GM18499 (cell line): ENCODE measurements at regions not wholly inside any gene's neighbourhood (a gene's known extent, or its start where the extent isn't known, plus 50 kb on each side); places are given as distances from the start of the nearest gene placed in this dataset.
"Not testable (repeated sequence)": the region's sequence is repeated elsewhere in the genome, so short reads cannot be mapped to it uniquely, and the experiment has no call there.

Experiments used
- ATAC-seq: cut with Tn5 transposase; IDR thresholded peaks from one replicate; pipeline ENCODE4 v1.9.1; 2021; ENCODE audit warnings: moderate number of reproducible peaks; ENCODE audit not compliant: insufficient read depth, unreplicated experiment

DNA sequence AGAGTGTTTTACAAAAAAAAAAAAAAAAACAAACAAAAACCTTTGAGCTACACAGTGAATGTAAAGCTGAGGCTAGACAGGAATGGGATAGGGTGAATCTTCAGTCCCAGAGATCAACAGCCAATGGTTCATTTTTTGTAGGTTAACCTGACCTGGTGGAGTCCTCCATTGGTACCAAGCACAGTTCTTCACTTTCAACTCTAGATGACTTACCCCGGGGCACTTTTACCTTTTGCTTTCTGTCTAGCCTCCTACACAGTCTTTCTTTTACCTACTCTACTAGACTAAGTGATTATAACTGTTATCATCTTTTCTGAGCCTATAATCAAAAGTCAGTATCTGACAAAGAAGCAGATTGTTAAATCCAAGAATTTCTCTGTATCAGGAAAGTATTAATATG, 50.9 kb downstream of the ANXA2R start:
- ATAC-seq = no peak

- ATAC-seq = no peak
These were observed 51.6 kb downstream of the ANXA2R start for GRCh38 chr5:42988568-42988967.

DNA sequence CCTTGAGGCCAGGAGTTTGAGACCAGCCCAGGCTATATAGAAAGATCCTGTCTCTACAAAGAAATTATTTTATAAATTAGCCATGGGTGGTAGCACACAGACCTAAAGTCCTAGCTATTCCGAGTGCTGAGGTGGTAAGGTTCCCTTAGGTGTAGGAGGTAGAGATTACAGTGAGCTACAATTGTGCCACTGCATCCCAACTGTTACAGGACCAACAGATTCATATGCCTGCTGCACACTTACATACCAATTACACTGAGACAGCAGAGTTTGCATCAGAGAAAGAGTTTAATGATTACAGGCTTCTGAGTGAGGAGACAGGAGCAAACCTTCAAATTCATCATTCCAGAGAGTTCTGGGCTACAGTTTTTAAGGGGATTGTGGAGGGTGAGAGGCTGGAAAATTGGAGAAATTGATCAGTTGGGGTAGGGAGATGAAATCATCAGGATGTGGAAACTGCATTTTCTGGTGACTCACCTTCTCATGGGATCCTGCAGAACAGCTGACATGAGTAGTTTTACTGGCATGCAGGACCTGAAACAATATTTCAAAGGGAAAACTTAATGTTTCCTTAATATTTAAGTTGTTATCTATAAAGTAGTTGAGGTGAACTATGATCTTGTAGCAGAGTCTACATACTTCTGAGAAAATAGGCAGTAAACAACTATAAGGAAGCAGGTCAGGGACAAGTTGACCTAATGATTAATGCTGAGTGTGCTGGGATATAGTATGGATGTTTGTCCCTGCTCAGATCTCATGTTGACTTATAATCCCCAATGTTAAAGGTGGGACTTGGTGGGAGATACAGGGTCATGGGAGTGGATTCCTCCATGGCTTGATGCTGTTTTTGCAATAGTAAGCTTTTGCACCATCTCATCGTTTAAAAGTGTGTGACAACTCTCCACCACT, 54.7 kb downstream of the ANXA2R start:
- ATAC-seq = no peak

- ATAC-seq = no peak
These were observed 55.8 kb downstream of the ANXA2R start for GRCh38 chr5:42984307-42984706.

DNA sequence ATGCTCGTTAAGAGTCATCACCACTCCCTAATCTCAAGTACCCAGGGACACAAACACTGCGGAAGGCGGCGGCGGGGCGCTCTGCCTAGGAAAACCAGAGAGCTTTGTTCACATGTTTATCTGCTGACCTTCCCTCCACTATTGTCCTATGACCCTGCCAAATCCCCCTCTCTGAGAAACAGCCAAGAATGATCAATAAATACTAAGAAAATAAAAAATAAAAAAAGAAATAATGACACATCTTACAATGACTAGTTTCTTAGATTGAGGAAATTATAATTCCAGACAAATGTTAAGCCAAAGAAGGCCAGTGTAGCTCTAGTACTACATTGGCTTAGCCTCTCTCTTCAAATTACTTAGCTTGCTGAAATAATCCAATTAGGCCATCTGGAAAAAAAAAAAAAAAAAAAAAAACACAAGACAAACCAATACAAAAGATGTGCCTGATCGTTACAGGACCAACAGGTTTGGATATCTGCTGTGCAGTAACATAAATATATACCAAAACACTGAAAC, 58.0 kb downstream of the ANXA2R start:
- no peak for ATAC-seq

- not testable (repeated sequence) for ATAC-seq
These were observed 58.6 kb downstream of the ANXA2R start for GRCh38 chr5:42981417-42982106.

- not testable (repeated sequence) for ATAC-seq
These were observed 59.1 kb downstream of the ANXA2R start for GRCh38 chr5:42981015-42981414.

DNA sequence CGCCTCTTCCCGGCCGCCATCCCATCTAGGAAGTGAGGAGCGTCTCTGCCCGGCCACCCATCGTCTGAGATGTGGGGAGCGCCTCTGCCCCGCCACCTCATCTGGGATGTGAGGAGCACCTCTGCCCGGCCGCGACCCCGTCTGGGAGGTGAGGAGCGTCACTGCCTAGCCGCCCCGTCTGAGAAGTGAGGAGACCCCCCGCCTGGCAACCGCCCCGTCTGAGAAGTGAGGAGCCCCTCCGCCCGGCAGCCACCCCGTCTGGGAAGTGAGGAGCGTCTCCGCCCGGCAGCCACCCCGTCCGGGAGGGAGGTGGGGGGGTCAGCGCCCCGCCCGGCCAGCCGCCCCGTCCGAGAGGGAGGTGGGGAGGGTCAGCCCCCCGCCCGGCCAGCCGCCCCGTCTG, 59.7 kb downstream of the ANXA2R start:
- ATAC-seq = not testable (repeated sequence)

- not testable (repeated sequence) for ATAC-seq
These were observed 60.9 kb downstream of the ANXA2R start for GRCh38 chr5:42979242-42979641.

- no peak for ATAC-seq
These were observed 65.6 kb downstream of the ANXA2R start for GRCh38 chr5:42974536-42974935.

DNA sequence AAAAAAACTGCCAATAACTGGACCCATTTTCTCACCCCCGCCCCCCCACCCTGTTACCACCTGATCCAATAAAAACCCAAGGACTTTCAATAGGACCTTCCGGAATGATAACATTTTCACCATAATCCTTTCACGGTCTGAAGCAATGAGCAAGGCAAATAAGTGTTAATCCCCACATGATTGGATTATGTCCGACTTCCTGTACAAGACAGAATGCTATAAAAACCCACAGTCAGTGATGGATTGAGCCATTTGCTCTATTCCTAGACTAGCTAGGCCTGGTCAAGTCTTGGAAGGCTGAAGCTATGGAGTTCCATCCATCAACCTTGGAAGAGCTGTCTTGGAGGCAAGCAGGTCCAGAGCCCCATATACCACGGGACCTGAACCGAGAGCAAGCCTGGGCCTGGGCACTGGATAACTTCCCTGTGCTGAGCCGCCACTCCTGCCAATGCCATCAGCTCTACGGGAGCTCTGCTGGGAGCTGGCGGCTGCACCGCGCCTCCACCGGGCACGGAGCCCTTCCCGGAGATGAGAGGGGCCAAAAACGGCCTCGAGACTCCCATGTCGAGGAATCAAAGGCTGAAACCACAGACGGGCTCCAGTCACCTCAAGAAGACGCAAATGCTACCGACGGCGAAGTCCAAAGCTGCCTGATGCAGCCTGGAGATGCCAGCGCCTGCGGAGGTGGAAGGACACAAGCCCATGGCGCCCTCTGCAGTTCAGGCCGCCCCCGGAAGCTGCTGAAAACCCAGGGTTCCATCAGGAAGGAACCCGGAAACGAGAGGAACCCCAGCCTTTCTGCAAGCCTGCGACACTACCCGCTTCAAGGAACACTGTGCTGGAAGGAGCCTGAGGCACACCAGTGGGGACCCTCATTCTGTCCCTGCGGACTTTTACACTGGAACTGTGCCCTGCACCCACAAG, 69.2 kb downstream of the ANXA2R start:
- no peak for ATAC-seq

DNA sequence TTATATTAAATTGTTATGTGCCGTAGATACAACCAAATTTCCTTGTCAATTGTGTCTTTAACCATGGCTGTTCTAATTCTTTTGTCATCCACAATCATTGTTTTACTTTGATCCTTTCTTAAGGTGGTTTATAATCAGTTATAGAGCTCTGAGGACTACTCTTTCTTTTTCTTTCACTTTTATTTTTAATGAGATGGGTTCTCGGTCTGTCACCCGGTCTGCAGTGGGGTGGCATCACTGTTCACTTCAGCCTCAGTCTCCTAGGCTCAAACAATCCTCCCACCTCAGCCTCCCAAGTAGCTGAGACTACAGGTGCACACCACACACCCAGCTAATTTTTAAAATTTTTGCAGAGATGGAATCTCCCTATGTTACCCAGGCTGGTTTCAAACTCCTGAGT, 74.2 kb downstream of the ANXA2R start:
- ATAC-seq = no peak

DNA sequence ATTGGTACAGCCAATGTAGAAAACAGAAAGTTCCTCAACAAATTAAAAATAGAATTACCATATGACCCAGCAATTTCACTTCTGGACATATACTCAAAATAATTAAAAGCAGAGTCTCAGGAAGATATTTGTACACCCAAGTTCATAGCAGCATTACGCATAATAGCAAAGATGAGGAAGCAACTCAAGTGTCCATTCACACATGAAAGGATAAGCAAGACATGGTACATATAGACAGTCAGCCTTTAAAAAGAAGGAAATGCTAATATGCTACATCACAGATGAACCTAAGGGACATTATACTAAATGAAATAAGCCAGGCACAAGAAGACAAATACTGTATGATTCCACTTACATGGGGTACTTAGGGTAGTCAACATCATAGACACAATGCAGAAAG, 76.7 kb downstream of the ANXA2R start:
- ATAC-seq = no peak

DNA sequence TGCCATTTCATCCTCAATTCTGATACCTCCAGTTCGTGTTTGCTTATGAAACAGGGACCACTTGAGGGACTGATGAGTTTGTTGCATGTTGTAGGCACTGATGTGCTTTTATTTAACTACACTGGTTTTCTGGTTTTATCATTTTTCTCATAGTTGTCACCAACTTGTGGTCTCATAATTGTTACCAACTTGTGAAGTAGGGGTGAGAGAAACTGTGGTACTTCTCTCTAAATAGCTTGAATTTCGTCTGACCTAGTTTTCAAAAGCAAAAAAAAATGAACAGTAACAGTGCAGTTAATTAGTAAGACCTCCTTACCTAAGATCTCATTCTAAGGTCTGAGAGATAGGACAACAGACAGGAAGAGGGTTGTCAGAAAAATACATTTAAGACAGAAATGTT, 78.0 kb downstream of the ANXA2R start:
- no peak for ATAC-seq

GRCh38 chr5:42960506-42960905, 79.6 kb downstream of the ANXA2R start:
- no peak for ATAC-seq

- no peak for ATAC-seq
These were observed 83.6 kb downstream of the ANXA2R start for GRCh38 chr5:42956551-42956950.

DNA sequence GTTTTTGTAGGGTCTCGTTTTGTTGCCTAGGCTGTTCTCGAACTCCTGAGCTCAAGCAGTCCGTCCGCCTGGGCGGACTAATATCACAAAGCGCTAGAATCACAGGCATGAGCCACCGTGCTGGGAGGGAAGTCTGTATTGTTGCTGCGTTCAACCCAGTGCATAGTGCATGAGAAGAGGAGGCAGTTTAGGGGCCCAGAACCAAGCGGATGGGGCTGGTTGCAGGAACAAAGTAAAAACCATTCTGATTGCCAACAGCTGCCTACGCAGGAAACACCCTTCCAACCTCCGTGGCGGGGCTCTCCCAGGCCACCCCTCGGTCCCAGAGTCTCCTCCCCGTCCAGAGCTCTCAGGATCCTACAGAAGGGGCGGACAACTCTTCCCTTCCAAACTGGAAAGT, 87.1 kb downstream of the ANXA2R start:
- no peak for ATAC-seq

GRCh38 chr5:42952578-42952974, 87.5 kb downstream of the ANXA2R start:
- no peak for ATAC-seq

- ATAC-seq = no peak
These were observed 88.8 kb downstream of the ANXA2R start for GRCh38 chr5:42951293-42951840.
